Glutamatergic neuron (in vitro differentiated cells): ENCODE measurements at regions not wholly inside any gene's neighbourhood (a gene's known extent, or its start where the extent isn't known, plus 50 kb on each side); places are given as distances from the start of the nearest gene placed in this dataset.
"Not testable (repeated sequence)": the region's sequence is repeated elsewhere in the genome, so short reads cannot be mapped to it uniquely, and the experiment has no call there.

ENCODE experiments used
- DNase-seq: peaks from one replicate; pipeline ENCODE4 v3.0.0; 2022
- H3K27ac Mint-ChIP-seq: one replicate; pipeline ENCODE4 v1.8.0; 2020; ENCODE audit warnings: mild to moderate bottlenecking, mixed read lengths, inconsistent platforms; ENCODE audit not compliant: unreplicated experiment
- H3K27me3 Mint-ChIP-seq: one replicate; pipeline ENCODE4 v1.8.0; 2020; ENCODE audit warnings: mild to moderate bottlenecking, moderate library complexity, mixed read lengths, inconsistent platforms; ENCODE audit not compliant: unreplicated experiment
- H3K36me3 Mint-ChIP-seq: one replicate; pipeline ENCODE4 v1.8.0; 2020; ENCODE audit warnings: mild to moderate bottlenecking, mixed read lengths, inconsistent platforms; ENCODE audit not compliant: unreplicated experiment
- H3K4me1 Mint-ChIP-seq: one replicate; pipeline ENCODE4 v1.8.0; 2020; ENCODE audit warnings: mild to moderate bottlenecking, low read depth, mixed read lengths, inconsistent platforms; ENCODE audit not compliant: unreplicated experiment
- H3K4me3 Mint-ChIP-seq: one replicate; pipeline ENCODE4 v1.8.0; 2020; ENCODE audit warnings: mild to moderate bottlenecking, mixed read lengths, inconsistent platforms; ENCODE audit not compliant: unreplicated experiment
- H3K9me3 Mint-ChIP-seq: one replicate; pipeline ENCODE4 v1.8.0; 2020; ENCODE audit warnings: mild to moderate bottlenecking, moderate library complexity, mixed read lengths, inconsistent platforms; ENCODE audit not compliant: unreplicated experiment
- TF ChIP-seq, protein P1 (sequence below): fragments of 200-600 bp; sonication (generic); IDR thresholded peaks from one replicate; pipeline ENCODE4 v1.5.0; 2021; ENCODE audit not compliant: partially characterized antibody, unreplicated experiment

GRCh38 chr3:182143903-182144302 is 432.2 kb downstream of the SOX2 start:
- H3K27ac Mint-ChIP-seq: no peak overlapping the region
- no peaks in the 10 kb centered on the region for H3K27me3 Mint-ChIP-seq
- TF ChIP-seq, protein P1, sequence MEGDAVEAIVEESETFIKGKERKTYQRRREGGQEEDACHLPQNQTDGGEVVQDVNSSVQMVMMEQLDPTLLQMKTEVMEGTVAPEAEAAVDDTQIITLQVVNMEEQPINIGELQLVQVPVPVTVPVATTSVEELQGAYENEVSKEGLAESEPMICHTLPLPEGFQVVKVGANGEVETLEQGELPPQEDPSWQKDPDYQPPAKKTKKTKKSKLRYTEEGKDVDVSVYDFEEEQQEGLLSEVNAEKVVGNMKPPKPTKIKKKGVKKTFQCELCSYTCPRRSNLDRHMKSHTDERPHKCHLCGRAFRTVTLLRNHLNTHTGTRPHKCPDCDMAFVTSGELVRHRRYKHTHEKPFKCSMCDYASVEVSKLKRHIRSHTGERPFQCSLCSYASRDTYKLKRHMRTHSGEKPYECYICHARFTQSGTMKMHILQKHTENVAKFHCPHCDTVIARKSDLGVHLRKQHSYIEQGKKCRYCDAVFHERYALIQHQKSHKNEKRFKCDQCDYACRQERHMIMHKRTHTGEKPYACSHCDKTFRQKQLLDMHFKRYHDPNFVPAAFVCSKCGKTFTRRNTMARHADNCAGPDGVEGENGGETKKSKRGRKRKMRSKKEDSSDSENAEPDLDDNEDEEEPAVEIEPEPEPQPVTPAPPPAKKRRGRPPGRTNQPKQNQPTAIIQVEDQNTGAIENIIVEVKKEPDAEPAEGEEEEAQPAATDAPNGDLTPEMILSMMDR: no peak
- no peak for DNase-seq
- H3K4me1 Mint-ChIP-seq: no peaks in the 10 kb centered on the region
- no peaks in the 10 kb centered on the region for H3K36me3 Mint-ChIP-seq
- no peaks in the 10 kb centered on the region for H3K9me3 Mint-ChIP-seq
- H3K4me3 Mint-ChIP-seq: no peak overlapping the region

DNA sequence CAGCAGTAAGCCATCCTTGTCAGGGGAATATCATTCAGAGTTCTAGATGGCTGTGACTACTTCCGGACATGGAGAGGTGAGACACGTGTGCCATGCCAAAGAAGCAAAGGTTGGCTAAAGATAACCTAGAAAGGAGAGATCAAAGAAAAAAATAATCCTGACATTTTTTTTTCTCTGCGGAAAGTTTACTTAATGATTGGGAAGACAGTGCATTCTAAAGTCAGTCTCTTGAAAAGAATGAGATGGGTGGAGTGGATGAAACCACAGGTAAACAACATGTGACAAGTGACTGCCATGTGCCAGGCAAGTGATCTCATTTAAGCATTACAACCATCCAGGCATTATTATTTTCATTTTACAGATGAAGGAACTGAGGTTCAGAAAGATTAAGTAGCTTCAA is 436.6 kb downstream of the SOX2 start:
- H3K4me3 Mint-ChIP-seq: no peak overlapping the region
- H3K27ac Mint-ChIP-seq: no peak overlapping the region
- H3K27me3 Mint-ChIP-seq: no peaks in the 10 kb centered on the region
- H3K4me1 Mint-ChIP-seq: no peaks in the 10 kb centered on the region
- peaks cover 4% of the 10 kb centered on the region for H3K36me3 Mint-ChIP-seq
- TF ChIP-seq, protein P1: no peak
- peaks cover 3% of the 10 kb centered on the region for H3K9me3 Mint-ChIP-seq
- DNase-seq: no peak

GRCh38 chr3:182149594-182149993 is 437.9 kb downstream of the SOX2 start:
- DNase-seq: no peak
- Mint-ChIP-seq H3K27ac (no peak overlapping the region), H3K9me3 (peaks cover 3% of the 10 kb centered on the region), H3K4me3 (no peak overlapping the region), H3K27me3 (no peaks in the 10 kb centered on the region), H3K4me1 (no peaks in the 10 kb centered on the region), H3K36me3 (peaks cover 4% of the 10 kb centered on the region)
- TF ChIP-seq, protein P1: no peak

GRCh38 chr3:182156326-182156725 is 444.6 kb downstream of the SOX2 start:
- not testable (repeated sequence) for H3K27me3 Mint-ChIP-seq, H3K4me1 Mint-ChIP-seq

GRCh38 chr3:182165234-182165633 is 453.5 kb downstream of the SOX2 start:
- no peaks in the 10 kb centered on the region for H3K36me3 Mint-ChIP-seq
- TF ChIP-seq, protein P1: no peak
- DNase-seq: no peak
- H3K27me3 Mint-ChIP-seq: no peaks in the 10 kb centered on the region
- H3K9me3 Mint-ChIP-seq: no peaks in the 10 kb centered on the region
- H3K27ac Mint-ChIP-seq: no peak overlapping the region
- no peaks in the 10 kb centered on the region for H3K4me1 Mint-ChIP-seq
- no peak overlapping the region for H3K4me3 Mint-ChIP-seq

More at GRCh38 chr3:182156326-182156725, 444.6 kb downstream of the SOX2 start:
- H3K36me3 Mint-ChIP-seq, DNase-seq, H3K4me3 Mint-ChIP-seq, H3K27ac Mint-ChIP-seq, H3K9me3 Mint-ChIP-seq: not testable (repeated sequence)

- TF ChIP-seq, protein P1: no peak
- Mint-ChIP-seq H3K27ac (no peak overlapping the region), H3K36me3 (no peaks in the 10 kb centered on the region), H3K9me3 (no peaks in the 10 kb centered on the region), H3K27me3 (no peaks in the 10 kb centered on the region), H3K4me3 (no peak overlapping the region), H3K4me1 (no peaks in the 10 kb centered on the region)
- DNase-seq: no peak
Observed at GRCh38 chr3:182172534-182172933, 460.8 kb downstream of the SOX2 start.
